ENCODE measurements at regions not wholly inside any gene's neighbourhood (a gene's known extent, or its start where the extent isn't known, plus 50 kb on each side); places are given as distances from the start of the nearest gene placed in this dataset.

GRCh38 chr2:79355569-79355968 lies 157.3 kb upstream of the CTNNA2 start:
- no peak for DNase-seq (ENCODE audit: low spot score)

- DNase-seq (ENCODE audit: low spot score), result no peak
Measured at GRCh38 chr2:79327460-79327859, 167.9 kb upstream of the REG3A start.

- DNase-seq (ENCODE audit: low spot score), result no peak
Measured at GRCh38 chr2:79320871-79321270, 161.3 kb upstream of the REG3A start.

GRCh38 chr2:79294994-79295393 lies 135.4 kb upstream of the REG3A start:
- DNase-seq (ENCODE audit: low spot score), result no peak

GRCh38 chr2:79292958-79293315 lies 133.4 kb upstream of the REG3A start:
- no peak for DNase-seq (ENCODE audit: low spot score)

GRCh38 chr2:79292239-79292957 lies 132.8 kb upstream of the REG3A start:
- DNase-seq (ENCODE audit: low spot score), result no peak

GRCh38 chr2:79275863-79276262 lies 116.3 kb upstream of the REG3A start:
- no peak for DNase-seq (ENCODE audit: low spot score)

GRCh38 chr2:79275197-79275596 lies 115.6 kb upstream of the REG3A start:
- peak; percentile 10 for DNase-seq (ENCODE audit: low spot score)

GRCh38 chr2:79272616-79273015 lies 113.1 kb upstream of the REG3A start:
- no peak for DNase-seq (ENCODE audit: low spot score)

- no peak for DNase-seq (ENCODE audit: low spot score)
Measured at GRCh38 chr2:79271456-79271855, 111.9 kb upstream of the REG3A start.

- DNase-seq (ENCODE audit: low spot score), result no peak
Measured at GRCh38 chr2:79260848-79261247, 101.3 kb upstream of the REG3A start.

GRCh38 chr2:79259959-79260358 lies 100.4 kb upstream of the REG3A start:
- DNase-seq (ENCODE audit: low spot score), result no peak

GRCh38 chr2:79259296-79259695 lies 99.7 kb upstream of the REG3A start:
- DNase-seq (ENCODE audit: low spot score), result no peak

- DNase-seq (ENCODE audit: low spot score), result no peak
Measured at GRCh38 chr2:79253243-79253774, 93.8 kb upstream of the REG3A start.

- no peak for DNase-seq (ENCODE audit: low spot score)
Measured at GRCh38 chr2:79250656-79251055, 91.1 kb upstream of the REG3A start.

- no peak for DNase-seq (ENCODE audit: low spot score)
Measured at GRCh38 chr2:79248776-79249175, 89.2 kb upstream of the REG3A start.

- peak; percentile 3 for DNase-seq (ENCODE audit: low spot score)
Measured at GRCh38 chr2:79235135-79235534, 75.6 kb upstream of the REG3A start.

GRCh38 chr2:79223539-79223938 lies 64.0 kb upstream of the REG3A start:
- no peak for DNase-seq (ENCODE audit: low spot score)

GRCh38 chr2:79219383-79219988 lies 59.9 kb upstream of the REG3A start:
- DNase-seq (ENCODE audit: low spot score), result peak; percentile 64

GRCh38 chr2:79210274-79210917 lies 50.8 kb upstream of the REG3A start:
- no peak for DNase-seq (ENCODE audit: low spot score)
